ENCODE measurements at regions not wholly inside any gene's neighbourhood (a gene's known extent, or its start where the extent isn't known, plus 50 kb on each side); places are given as distances from the start of the nearest gene placed in this dataset.

DNA sequence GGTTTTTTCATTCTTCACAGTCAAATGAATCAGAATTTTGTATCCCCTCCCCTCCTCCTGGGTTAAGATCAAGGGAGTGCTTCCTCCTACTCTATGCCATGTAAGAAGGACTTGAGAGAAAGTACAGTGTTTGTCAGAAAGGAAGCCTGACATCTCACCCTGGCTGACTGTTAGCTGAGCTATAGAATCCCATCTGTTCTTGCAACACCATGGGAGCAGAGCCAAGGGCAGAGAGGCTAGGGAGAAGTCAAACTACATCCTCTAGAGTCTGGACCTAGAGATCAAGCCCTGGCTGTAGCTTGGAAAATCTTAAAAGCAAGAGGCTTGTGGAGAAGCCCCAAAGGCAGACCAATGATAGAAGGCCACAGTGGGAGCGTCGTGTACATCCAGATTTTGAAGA, 145.9 kb downstream of the OLFM4 start:
- TF ChIP-seq CTCF (IDR thresholded peaks at IDR 0.05) = no peak
- TF ChIP-seq EZH2 (IDR thresholded peaks at IDR 0.05) = no peak
